ENCODE measurements at regions not wholly inside any gene's neighbourhood (a gene's known extent, or its start where the extent isn't known, plus 50 kb on each side); places are given as distances from the start of the nearest gene placed in this dataset.

- Mint-ChIP-seq H3K27me3 (ENCODE audit: low read depth) (peaks cover 3% of the 10 kb centered on the region; the same call in 1 of the 2 replicates), H3K4me3 (no peak overlapping the region), H3K4me1 (peaks cover 8% of the 10 kb centered on the region), H3K27ac (no peak overlapping the region), H3K36me3 (peaks cover 9% of the 10 kb centered on the region; the same call in 1 of the 2 replicates), H3K9me3 (peaks cover 16% of the 10 kb centered on the region)
- ATAC-seq = no peak
- TF ChIP-seq ESRRA (CRISPR knock-in tag; IDR thresholded peaks at IDR 0.05; ENCODE audit: borderline replicate concordance) (no peak), CREB1 (CRISPR knock-in tag; IDR thresholded peaks at IDR 0.05) (no peak), ELF4 (CRISPR knock-in tag; IDR thresholded peaks at IDR 0.05; ENCODE audit: low read depth) (no peak), ETV6 (CRISPR knock-in tag; IDR thresholded peaks at IDR 0.05) (no peak), SOX15 (CRISPR knock-in tag; IDR thresholded peaks at IDR 0.05) (no peak), ATF2 (CRISPR knock-in tag; IDR thresholded peaks at IDR 0.05; ENCODE audit: borderline replicate concordance, low read depth) (no peak), KAT7 (CRISPR knock-in tag; IDR thresholded peaks at IDR 0.05; ENCODE audit: borderline replicate concordance) (no peak), FOXP1 (CRISPR knock-in tag; IDR thresholded peaks at IDR 0.05; ENCODE audit: borderline replicate concordance) (no peak), ARID4B (CRISPR knock-in tag; IDR thresholded peaks at IDR 0.05; ENCODE audit: borderline replicate concordance) (no peak), ZNF219 (CRISPR knock-in tag; IDR thresholded peaks at IDR 0.05; ENCODE audit: borderline replicate concordance) (no peak), ATF6 (CRISPR knock-in tag; IDR thresholded peaks at IDR 0.05) (no peak), JUN (CRISPR knock-in tag; IDR thresholded peaks at IDR 0.05) (no peak)
- POLR2A ChIA-PET = no interaction called here
- no peak for DNase-seq (ENCODE audit: low spot score)
- CTCF ChIA-PET = no interaction called here
Measured at GRCh38 chr5:53790026-53790425, 229.6 kb downstream of the NDUFS4 start.

GRCh38 chr5:53792338-53792737 is 231.9 kb downstream of the NDUFS4 start:
- DNase-seq (ENCODE audit: low spot score) (no peak), ATAC-seq (no peak)
- H3K9me3 Mint-ChIP-seq = peaks cover 13% of the 10 kb centered on the region
- no peaks in the 10 kb centered on the region; the same call in 1 of the 2 replicates for H3K4me1 Mint-ChIP-seq
- H3K27ac Mint-ChIP-seq = no peak overlapping the region
- ChIA-PET POLR2A (no interaction called here), CTCF (no interaction called here)
- H3K36me3 Mint-ChIP-seq = peaks cover 9% of the 10 kb centered on the region; the same call in 1 of the 2 replicates
- peaks cover 3% of the 10 kb centered on the region for H3K27me3 Mint-ChIP-seq (ENCODE audit: low read depth)
- H3K4me3 Mint-ChIP-seq = no peak overlapping the region
- TF ChIP-seq ZNF281 (CRISPR knock-in tag; IDR thresholded peaks at IDR 0.05) = no peak
- no peak for TF ChIP-seq TP53 (CRISPR knock-in tag; IDR thresholded peaks at IDR 0.05)
- no peak for TF ChIP-seq ETV6 (CRISPR knock-in tag; IDR thresholded peaks at IDR 0.05)
- TF ChIP-seq ZNF425 (CRISPR knock-in tag; conservative IDR thresholded peaks at IDR 0.05) = no peak
- TF ChIP-seq MXD4 (CRISPR knock-in tag; IDR thresholded peaks at IDR 0.05; ENCODE audit: borderline replicate concordance) = no peak
- no peak for TF ChIP-seq SMAD4 (CRISPR knock-in tag; IDR thresholded peaks at IDR 0.05)
- TF ChIP-seq ARID4B (CRISPR knock-in tag; IDR thresholded peaks at IDR 0.05; ENCODE audit: borderline replicate concordance) = no peak
- no peak for TF ChIP-seq JAZF1 (CRISPR knock-in tag; IDR thresholded peaks at IDR 0.05)

All from WTC11 (cell line).